SK-N-SH (cell line): ENCODE measurements at regions not wholly inside any gene's neighbourhood (a gene's known extent, or its start where the extent isn't known, plus 50 kb on each side); places are given as distances from the start of the nearest gene placed in this dataset.

ENCODE experiments used
- CTCF ChIA-PET: fragments of 300-600, 350-600 bp; formaldehyde crosslinking; extraction: SDS; loops from one replicate; lab custom pipeline; 2021; lab: Yijun Ruan, JAX
- POLR2A ChIA-PET: fragments of 350-600 bp; sonication (Branson Sonifier 250); formaldehyde crosslinking; extraction: SDS; loops from one replicate; lab custom pipeline; 2020; ENCODE audit warnings: antibody characterized with exemption, inconsistent platforms; lab: Yijun Ruan, JAX
- DNase-seq: peaks from one replicate; pipeline ENCODE4 v3.0.0; 2012
- H2AFZ ChIP-seq: fragments of 200-600 bp; sonication (generic); 2 replicates; pipeline ENCODE4 v1.8.1; 2016; ENCODE audit warnings: antibody characterized with exemption, mild to moderate bottlenecking, low read depth
- H3F3A ChIP-seq: fragments of 200-600 bp; sonication (generic); replicated peaks from 2 replicates; pipeline ENCODE3; 2016; ENCODE audit warnings: antibody characterized with exemption, mild to moderate bottlenecking; ENCODE audit not compliant: insufficient read depth
- H3K27ac ChIP-seq, 2 experiments: fragments of 200-500 bp in 1 of 2; fragments of 200-600 bp in 1 of 2; sonication (Bioruptor generic) in 1 of 2; sonication (generic), shearing (Covaris generic) in 1 of 2; 2 replicates each; pipeline versions ENCODE4 v1.5.1 to v1.6.1; 2014 to 2016; ENCODE audit warnings: low read depth in 2 of 2, inconsistent platforms in 1 of 2, low read length in 1 of 2, mild to moderate bottlenecking in 1 of 2, mixed read lengths in 1 of 2
- H3K27me3 ChIP-seq: fragments of 200-600 bp; sonication (generic), shearing (Covaris generic); 2 replicates; pipeline ENCODE4 v1.6.1; 2016; ENCODE audit warnings: mixed run types; ENCODE audit not compliant: insufficient read depth
- H3K36me3 ChIP-seq, 2 experiments: fragments of 200-500 bp in 1 of 2; fragments of 200-600 bp in 1 of 2; sonication (Bioruptor generic) in 1 of 2; sonication (generic) in 1 of 2; replicated peaks in 1 of 2; 2 replicates each; pipeline versions ENCODE3 to v1.5.1; 2014 to 2016; ENCODE audit warnings: low read length in 1 of 2, mild to moderate bottlenecking in 1 of 2; ENCODE audit not compliant: insufficient read depth in 2 of 2, control insufficient read depth in 1 of 2
- H3K4me1 ChIP-seq, 2 experiments: fragments of 200-500 bp in 1 of 2; fragments of 200-600 bp in 1 of 2; sonication (Bioruptor generic) in 1 of 2; sonication (generic), shearing (Covaris generic) in 1 of 2; 2 replicates each; pipeline versions ENCODE4 v1.5.1 to v1.6.1; 2014 to 2016; ENCODE audit warnings: low read depth in 1 of 2, low read length in 1 of 2, mixed run types in 1 of 2; ENCODE audit not compliant: insufficient read depth in 2 of 2, control insufficient read depth in 1 of 2
- H3K4me2 ChIP-seq: fragments of 200-600 bp; sonication (generic), shearing (Covaris generic); 2 replicates; pipeline ENCODE4 v1.6.1; 2017; ENCODE audit warnings: mixed run types
- H3K4me3 ChIP-seq, 2 experiments: fragments of 200-500 bp in 1 of 2; fragments of 200-600 bp in 1 of 2; sonication (Bioruptor generic) in 1 of 2; sonication (generic), shearing (Covaris generic) in 1 of 2; 2 replicates each; pipeline versions ENCODE4 v1.5.1 to v1.8.1; 2014 to 2016; ENCODE audit warnings: low read depth in 2 of 2, inconsistent platforms in 1 of 2, low read length in 1 of 2, mild to moderate bottlenecking in 1 of 2, mixed read lengths in 1 of 2, moderate library complexity in 1 of 2
- H3K79me2 ChIP-seq: fragments of 200-600 bp; sonication (generic); 2 replicates; pipeline ENCODE4 v1.8.1; 2017; ENCODE audit warnings: mild to moderate bottlenecking; ENCODE audit not compliant: insufficient read depth
- H3K9ac ChIP-seq: fragments of 200-600 bp; sonication (generic); 2 replicates; pipeline ENCODE4 v1.6.1; 2017; ENCODE audit warnings: mixed run types
- H3K9me2 ChIP-seq: fragments of 200-600 bp; sonication (generic); 2 replicates; pipeline ENCODE4 v1.6.1; 2017; ENCODE audit warnings: mixed run types
- H3K9me3 ChIP-seq: fragments of 200-600 bp; sonication (generic); 2 replicates; pipeline ENCODE4 v1.6.1; 2017; ENCODE audit warnings: mixed run types, mild to moderate bottlenecking, moderate library complexity
- H4K20me1 ChIP-seq: fragments of 200-600 bp; sonication (generic); 2 replicates; pipeline ENCODE4 v1.6.1; 2017; ENCODE audit warnings: mild to moderate bottlenecking, mixed run types; ENCODE audit not compliant: insufficient read depth
- ELF1 ChIP-seq: IDR thresholded peaks from 2 replicates; pipeline ENCODE4 v1.4.0; 2012
- EZH2phosphoT487 ChIP-seq: fragments of 200-600 bp; sonication (generic); IDR thresholded peaks from 2 replicates; pipeline ENCODE4 v1.6.1; 2017; ENCODE audit warnings: low read depth, mixed run types, mild to moderate bottlenecking, antibody characterized with exemption, moderate library complexity, borderline replicate concordance
- FOXJ3 ChIP-seq: sonication (generic); formaldehyde crosslinking; IDR thresholded peaks from 2 replicates; pipeline ENCODE4 v1.5.1; 2020; ENCODE audit warnings: mild to moderate bottlenecking, missing genetic modification reagents
- GABPA ChIP-seq: IDR thresholded peaks from 2 replicates; pipeline ENCODE4 v1.4.0; 2012; ENCODE audit warnings: low read depth, mild to moderate bottlenecking
- IRF3 ChIP-seq: fragments of 150-350 bp; IDR thresholded peaks from 2 replicates; pipeline ENCODE4 v1.6.1; 2016; ENCODE audit warnings: mild to moderate bottlenecking, low read depth, low read length
- JUND ChIP-seq: IDR thresholded peaks from 2 replicates; pipeline ENCODE4 v1.4.0; 2012
- MXI1 ChIP-seq: IDR thresholded peaks from 2 replicates; pipeline ENCODE4 v1.6.1; 2012; ENCODE audit warnings: mild to moderate bottlenecking, low read depth, low read length, improper control_type of control experiment
- NFIC ChIP-seq: IDR thresholded peaks from 2 replicates; pipeline ENCODE4 v1.4.0; 2012; ENCODE audit warnings: borderline replicate concordance
- POLR2AphosphoS5 ChIP-seq: IDR thresholded peaks from 2 replicates; pipeline ENCODE4 v1.6.1; 2012; ENCODE audit warnings: low read depth, low read length
- RAD21 ChIP-seq: IDR thresholded peaks from 2 replicates; pipeline ENCODE4 v1.6.1; 2012; ENCODE audit warnings: mild to moderate bottlenecking, low read length
- RXRA ChIP-seq: IDR thresholded peaks from 2 replicates; pipeline ENCODE4 v1.4.0; 2012; ENCODE audit warnings: low read depth, mild to moderate bottlenecking, borderline replicate concordance
- SIN3A ChIP-seq: IDR thresholded peaks from 2 replicates; pipeline ENCODE4 v1.6.1; 2012; ENCODE audit warnings: low read depth, mild to moderate bottlenecking, low read length, moderate library complexity, borderline replicate concordance
- TAF1 ChIP-seq: IDR thresholded peaks from 2 replicates; pipeline ENCODE4 v1.6.1; 2012; ENCODE audit warnings: low read depth, mild to moderate bottlenecking, low read length, moderate library complexity, borderline replicate concordance
- TCF12 ChIP-seq: IDR thresholded peaks from 2 replicates; pipeline ENCODE4 v1.4.0; 2012
- TEAD4 ChIP-seq: IDR thresholded peaks from 2 replicates; pipeline ENCODE4 v1.4.0; 2012; ENCODE audit warnings: mild to moderate bottlenecking, borderline replicate concordance; ENCODE audit not compliant: insufficient read depth
- YY1 ChIP-seq: IDR thresholded peaks from 2 replicates; pipeline ENCODE4 v1.4.0; 2012; ENCODE audit warnings: low read depth, mild to moderate bottlenecking
- WGBS: methylation state at CpG from one replicate; pipeline ENCODE4 v1.1.6; 2017; ENCODE audit warnings: low lambda C conversion rate; 5-methylcytosine and 5-hydroxymethylcytosine counted together
- TF ChIP-seq, protein P1 (sequence below): IDR thresholded peaks from 2 replicates; pipeline ENCODE4 v1.4.0; 2012; ENCODE audit warnings: low read depth, borderline replicate concordance
- TF ChIP-seq, protein P2 (sequence below): IDR thresholded peaks from 2 replicates; pipeline ENCODE4 v1.4.0; 2012; ENCODE audit warnings: low read depth, borderline replicate concordance
- TF ChIP-seq, protein P3 (sequence below): IDR thresholded peaks from 2 replicates; pipeline ENCODE4 v1.4.0; 2012; ENCODE audit warnings: low read depth

- Histone ChIP-seq H3K27ac (no peak overlapping the region), H3K9me2 (no peaks in the 10 kb centered on the region), H3K27me3 (no peaks in the 10 kb centered on the region), H2AFZ (no peak overlapping the region)
- TF ChIP-seq MXI1 (no peak), TAF1 (no peak), GABPA (no peak), JUND (no peak), TCF12 (no peak), ELF1 (no peak), IRF3 (no peak), TEAD4 (no peak), EZH2phosphoT487 (no peak), RAD21 (no peak), YY1 (no peak), RXRA (no peak), POLR2AphosphoS5 (no peak), NFIC (no peak), FOXJ3 (CRISPR knock-in tag) (no peak), SIN3A (no peak)
- TF ChIP-seq, protein P1, sequence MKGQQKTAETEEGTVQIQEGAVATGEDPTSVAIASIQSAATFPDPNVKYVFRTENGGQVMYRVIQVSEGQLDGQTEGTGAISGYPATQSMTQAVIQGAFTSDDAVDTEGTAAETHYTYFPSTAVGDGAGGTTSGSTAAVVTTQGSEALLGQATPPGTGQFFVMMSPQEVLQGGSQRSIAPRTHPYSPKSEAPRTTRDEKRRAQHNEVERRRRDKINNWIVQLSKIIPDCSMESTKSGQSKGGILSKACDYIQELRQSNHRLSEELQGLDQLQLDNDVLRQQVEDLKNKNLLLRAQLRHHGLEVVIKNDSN = no peak
- TF ChIP-seq, protein P2, sequence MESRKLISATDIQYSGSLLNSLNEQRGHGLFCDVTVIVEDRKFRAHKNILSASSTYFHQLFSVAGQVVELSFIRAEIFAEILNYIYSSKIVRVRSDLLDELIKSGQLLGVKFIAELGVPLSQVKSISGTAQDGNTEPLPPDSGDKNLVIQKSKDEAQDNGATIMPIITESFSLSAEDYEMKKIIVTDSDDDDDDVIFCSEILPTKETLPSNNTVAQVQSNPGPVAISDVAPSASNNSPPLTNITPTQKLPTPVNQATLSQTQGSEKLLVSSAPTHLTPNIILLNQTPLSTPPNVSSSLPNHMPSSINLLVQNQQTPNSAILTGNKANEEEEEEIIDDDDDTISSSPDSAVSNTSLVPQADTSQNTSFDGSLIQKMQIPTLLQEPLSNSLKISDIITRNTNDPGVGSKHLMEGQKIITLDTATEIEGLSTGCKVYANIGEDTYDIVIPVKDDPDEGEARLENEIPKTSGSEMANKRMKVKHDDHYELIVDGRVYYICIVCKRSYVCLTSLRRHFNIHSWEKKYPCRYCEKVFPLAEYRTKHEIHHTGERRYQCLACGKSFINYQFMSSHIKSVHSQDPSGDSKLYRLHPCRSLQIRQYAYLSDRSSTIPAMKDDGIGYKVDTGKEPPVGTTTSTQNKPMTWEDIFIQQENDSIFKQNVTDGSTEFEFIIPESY = no peak
- TF ChIP-seq, protein P3, sequence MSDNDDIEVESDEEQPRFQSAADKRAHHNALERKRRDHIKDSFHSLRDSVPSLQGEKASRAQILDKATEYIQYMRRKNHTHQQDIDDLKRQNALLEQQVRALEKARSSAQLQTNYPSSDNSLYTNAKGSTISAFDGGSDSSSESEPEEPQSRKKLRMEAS = no peak
- TF ChIP-seq, all 33 proteins: peak for 0
- H3K79me2 ChIP-seq = no peaks in the 10 kb centered on the region
- DNase-seq = no peak
- H4K20me1 ChIP-seq = no peaks in the 10 kb centered on the region
- POLR2A ChIA-PET = no interaction called here
- H3K4me2 ChIP-seq = no peak overlapping the region
- no peaks in the 10 kb centered on the region for H3K9me3 ChIP-seq
- H3K9ac ChIP-seq = no peak overlapping the region
- H3K36me3 ChIP-seq = no peaks in the 10 kb centered on the region
- 98% methylated on average over 3 of the region's 3 CpGs for WGBS
- no peak overlapping the region for H3K4me3 ChIP-seq
- CTCF ChIA-PET = no interaction called here
- peaks cover 0 to 10% of the 10 kb centered on the region in 2 experiments; a peak in 1 of 4 replicates for H3K4me1 ChIP-seq
- H3F3A ChIP-seq = no peaks in the 10 kb centered on the region
Measured at GRCh38 chr18:71326826-71327225, 1038.0 kb downstream of the SOCS6 start.
